Esophagus (tissue), 2 donors: ENCODE measurements at regions not wholly inside any gene's neighbourhood (a gene's known extent, or its start where the extent isn't known, plus 50 kb on each side); places are given as distances from the start of the nearest gene placed in this dataset.

Experiments used
- H3K27ac ChIP-seq, 2 donors: one replicate each; pipeline ENCODE4 v1.5.1; 2013; ENCODE audit warnings: low read depth in 2 of 2, mild to moderate bottlenecking in 2 of 2, inconsistent platforms in 1 of 2, low read length in 1 of 2, moderate library complexity in 1 of 2
- H3K27me3 ChIP-seq, 2 donors: one replicate each; pipeline ENCODE4 v1.6.1; 2013; ENCODE audit warnings: low read length in 2 of 2, control low read depth in 1 of 2, mild to moderate bottlenecking in 1 of 2; ENCODE audit not compliant: insufficient read depth in 2 of 2, control insufficient read depth in 1 of 2
- H3K36me3 ChIP-seq, 2 donors: one replicate each; pipeline ENCODE4 v1.6.1; 2013; ENCODE audit warnings: low read length in 1 of 2; ENCODE audit not compliant: control insufficient read depth in 2 of 2, insufficient read depth in 2 of 2
- H3K4me1 ChIP-seq, 2 donors: one replicate each; pipeline ENCODE4 v1.6.1; 2013; ENCODE audit warnings: low read length in 1 of 2; ENCODE audit not compliant: control insufficient read depth in 2 of 2, insufficient read depth in 2 of 2
- H3K4me3 ChIP-seq, 2 donors: one replicate each; pipeline ENCODE4 v1.5.1; 2013; ENCODE audit warnings: low read length in 2 of 2, mild to moderate bottlenecking in 2 of 2, low read depth in 1 of 2, moderate library complexity in 1 of 2
- H3K9me3 ChIP-seq, 2 donors: one replicate each; pipeline ENCODE4 v1.6.1; 2013; ENCODE audit warnings: mild to moderate bottlenecking in 2 of 2, low read depth in 1 of 2, low read length in 1 of 2, moderate library complexity in 1 of 2; ENCODE audit not compliant: control insufficient read depth in 2 of 2, insufficient read depth in 1 of 2
- whole genome bisulfite sequencing, 2 donors: extraction: QIAGEN DNeasy Blood & Tissue Kit; methylation state at CpG; one replicate each; pipeline ENCODE4 v1.1.7; 2013; 5-methylcytosine and 5-hydroxymethylcytosine counted together
- donor health status: healthy with polysubstance abuse.
- donor health status: Bipolar disorder and iron deficiency.

DNA sequence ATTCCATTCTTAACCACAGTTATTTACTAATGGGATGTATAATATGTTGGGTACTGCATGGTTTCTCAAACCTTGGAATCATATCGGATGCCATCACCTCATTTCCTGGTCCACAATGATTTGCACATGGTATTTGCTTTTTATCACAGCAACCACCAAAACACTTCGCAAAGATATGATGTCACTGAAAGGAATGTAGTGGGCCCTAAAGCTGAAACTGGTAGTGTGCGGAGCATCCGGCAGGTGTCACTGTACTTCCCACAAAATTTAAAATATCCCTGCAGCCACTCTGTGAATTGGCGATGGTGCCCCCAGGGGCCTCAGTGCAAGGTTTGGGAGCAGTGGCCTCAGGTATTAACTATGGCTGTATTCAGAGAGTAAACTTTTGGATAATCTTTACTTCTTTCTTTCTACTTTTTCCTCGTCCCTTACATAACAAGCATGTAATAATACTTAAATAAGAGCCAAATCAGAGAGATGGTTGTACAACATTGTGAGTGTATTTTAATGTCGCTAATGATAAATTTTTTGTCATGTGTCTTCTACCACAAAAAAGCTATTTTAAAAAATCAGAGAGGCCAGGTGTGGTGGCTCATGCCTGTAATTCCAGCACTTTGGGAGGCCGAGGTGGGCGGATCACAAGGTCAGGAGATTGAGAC is 66.2 kb downstream of the FAM241B start:
- WGBS, 2 donors = 67 to 68% methylated on average over 9 of the region's 9 CpGs
- Histone ChIP-seq H3K27me3 (no peaks in the 10 kb centered on the region), H3K27ac (no peak overlapping the region)

DNA sequence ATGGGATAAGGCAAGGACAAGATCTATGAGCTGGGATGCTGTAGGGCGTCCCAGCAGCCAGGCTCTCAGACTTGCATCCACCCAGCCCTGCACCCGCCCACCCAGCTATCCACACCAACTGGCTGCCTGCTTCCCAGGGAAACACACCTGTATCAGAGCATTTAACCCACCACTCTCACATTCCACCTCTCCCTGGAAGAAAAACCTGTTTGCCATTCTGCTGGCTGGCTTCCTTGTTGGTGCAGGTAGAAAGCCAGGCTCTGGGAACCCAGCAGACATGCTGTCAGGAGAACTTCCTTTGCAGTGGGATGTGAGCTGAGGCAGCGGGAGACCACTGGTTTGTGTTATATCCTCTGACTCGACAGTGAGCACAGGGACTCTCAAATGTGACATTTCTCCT is 67.0 kb downstream of the FAM241B start:
- Histone ChIP-seq H3K4me3 (no peak overlapping the region), H3K9me3 (no peaks in the 10 kb centered on the region)
- WGBS, 2 donors = 58 to 72% methylated on average over 4 of the region's 4 CpGs

More for the DNA sequence above, 66.2 kb downstream of the FAM241B start:
- Histone ChIP-seq H3K4me1 (no peaks in the 10 kb centered on the region), H3K9me3 (no peaks in the 10 kb centered on the region), H3K36me3 (no peaks in the 10 kb centered on the region), H3K4me3 (no peak overlapping the region)

DNA sequence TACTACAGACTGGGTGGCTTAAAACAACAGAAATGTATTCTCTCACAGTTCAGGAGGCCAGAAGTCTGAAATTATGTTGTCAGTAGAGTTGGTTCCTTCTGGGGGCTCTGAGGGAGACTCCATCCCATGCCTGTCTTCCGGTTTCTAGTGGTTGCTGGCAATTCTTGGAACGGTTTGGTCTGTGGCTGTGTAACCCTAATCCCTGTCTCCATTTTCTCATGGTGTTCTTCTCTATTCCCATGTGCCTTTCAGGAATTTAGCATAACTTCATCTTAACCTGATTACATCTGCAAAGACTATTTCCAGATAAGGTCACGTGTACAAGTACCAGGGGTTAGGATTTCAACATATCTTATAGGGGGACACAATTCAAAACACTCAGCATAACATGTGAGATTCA is 73.2 kb downstream of the FAM241B start:
- Histone ChIP-seq H3K4me3 (no peak overlapping the region), H3K27me3 (peaks cover 0 to 3% of the 10 kb centered on the region in 2 donors), H3K4me1 (no peaks in the 10 kb centered on the region), H3K36me3 (no peaks in the 10 kb centered on the region), H3K9me3 (no peaks in the 10 kb centered on the region), H3K27ac (no peak overlapping the region)
- WGBS, 2 donors = 61 to 74% methylated on average over 3 of the region's 3 CpGs

More for the DNA sequence above, 67.0 kb downstream of the FAM241B start:
- H3K36me3 ChIP-seq = no peaks in the 10 kb centered on the region
- peaks cover 0 to 3% of the 10 kb centered on the region in 2 donors for H3K27me3 ChIP-seq
- no peaks in the 10 kb centered on the region for H3K4me1 ChIP-seq
- no peak overlapping the region for H3K27ac ChIP-seq

DNA sequence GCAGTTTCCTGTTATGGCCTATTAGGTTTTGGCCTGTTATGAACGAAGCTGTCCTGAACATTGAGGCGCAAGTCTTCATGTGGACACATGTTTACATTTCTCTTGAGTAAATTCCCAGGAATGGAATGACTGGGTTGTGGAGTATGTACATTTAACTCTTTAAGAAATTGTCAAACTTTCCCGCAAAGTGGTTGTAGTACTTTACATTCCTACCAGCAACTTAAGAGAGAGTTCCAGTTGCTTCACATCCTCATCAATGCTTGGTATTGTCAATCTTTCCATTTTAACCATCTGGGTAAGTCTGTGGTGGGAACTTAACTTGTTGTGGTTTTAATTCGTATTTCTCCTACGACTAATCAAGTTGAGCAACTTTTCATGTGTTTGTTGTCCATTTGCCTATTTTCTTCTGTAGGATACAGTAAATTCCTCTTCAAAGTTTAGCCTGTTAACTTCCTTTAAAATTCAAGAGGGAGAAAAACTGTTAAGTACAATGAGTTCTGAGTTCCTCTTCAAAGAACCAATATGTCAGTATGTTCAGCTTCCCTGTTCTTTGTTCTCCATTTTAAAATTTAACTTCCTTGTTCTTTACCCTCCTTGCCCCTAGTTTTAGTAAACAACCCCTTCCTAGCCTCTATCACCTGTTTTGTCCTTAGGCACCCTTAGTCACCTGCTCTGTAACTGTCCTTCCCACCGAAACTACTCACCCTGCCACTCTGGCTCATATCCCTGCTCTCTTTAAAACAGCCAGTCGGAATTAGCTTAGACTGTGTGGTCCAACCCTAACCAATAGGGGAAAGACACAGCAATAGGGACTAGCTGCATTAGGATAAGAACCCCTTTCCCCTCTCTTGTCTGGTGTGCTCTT is 74.0 kb downstream of the FAM241B start:
- Histone ChIP-seq H3K27ac (no peak overlapping the region), H3K36me3 (no peaks in the 10 kb centered on the region), H3K27me3 (peaks cover 0 to 3% of the 10 kb centered on the region in 2 donors), H3K9me3 (no peaks in the 10 kb centered on the region), H3K4me3 (no peak overlapping the region), H3K4me1 (no peaks in the 10 kb centered on the region)
- 61 to 66% methylated on average over 7 of the region's 7 CpGs for whole genome bisulfite sequencing, 2 donors

DNA sequence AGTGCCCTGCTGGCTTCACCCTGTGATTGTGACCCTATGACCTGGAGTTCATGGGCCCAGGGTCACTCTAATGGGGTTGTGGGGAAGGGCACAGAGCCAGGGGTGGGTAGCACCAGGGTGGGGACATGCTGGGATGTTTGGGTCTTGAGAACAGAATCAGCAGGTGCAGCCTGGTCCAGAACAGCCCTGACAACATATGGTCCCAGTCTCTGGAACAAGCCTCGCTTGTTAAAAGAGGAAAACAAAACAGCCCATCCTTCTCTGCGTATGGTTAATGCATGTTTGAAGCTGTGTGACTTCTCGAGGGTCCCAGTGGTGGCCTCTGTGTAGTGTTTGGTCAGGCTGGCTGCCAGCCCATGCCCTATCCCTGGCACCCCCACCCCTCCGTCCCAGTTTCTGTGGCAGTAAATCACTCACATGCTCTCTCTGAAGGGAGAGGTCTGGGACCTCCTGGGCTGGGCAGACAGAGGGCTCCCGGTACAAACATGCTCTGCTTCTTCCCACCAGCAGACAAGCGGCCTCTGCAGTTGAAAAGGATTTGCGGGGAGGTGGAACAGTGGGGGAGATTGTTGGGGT is 79.4 kb downstream of the FAM241B start:
- Histone ChIP-seq H3K4me3 (no peak overlapping the region), H3K27ac (no peak overlapping the region), H3K27me3 (no peaks in the 10 kb centered on the region), H3K4me1 (no peaks in the 10 kb centered on the region), H3K36me3 (no peaks in the 10 kb centered on the region), H3K9me3 (no peaks in the 10 kb centered on the region)
- 78 to 83% methylated on average over 7 of the region's 7 CpGs for WGBS, 2 donors

DNA sequence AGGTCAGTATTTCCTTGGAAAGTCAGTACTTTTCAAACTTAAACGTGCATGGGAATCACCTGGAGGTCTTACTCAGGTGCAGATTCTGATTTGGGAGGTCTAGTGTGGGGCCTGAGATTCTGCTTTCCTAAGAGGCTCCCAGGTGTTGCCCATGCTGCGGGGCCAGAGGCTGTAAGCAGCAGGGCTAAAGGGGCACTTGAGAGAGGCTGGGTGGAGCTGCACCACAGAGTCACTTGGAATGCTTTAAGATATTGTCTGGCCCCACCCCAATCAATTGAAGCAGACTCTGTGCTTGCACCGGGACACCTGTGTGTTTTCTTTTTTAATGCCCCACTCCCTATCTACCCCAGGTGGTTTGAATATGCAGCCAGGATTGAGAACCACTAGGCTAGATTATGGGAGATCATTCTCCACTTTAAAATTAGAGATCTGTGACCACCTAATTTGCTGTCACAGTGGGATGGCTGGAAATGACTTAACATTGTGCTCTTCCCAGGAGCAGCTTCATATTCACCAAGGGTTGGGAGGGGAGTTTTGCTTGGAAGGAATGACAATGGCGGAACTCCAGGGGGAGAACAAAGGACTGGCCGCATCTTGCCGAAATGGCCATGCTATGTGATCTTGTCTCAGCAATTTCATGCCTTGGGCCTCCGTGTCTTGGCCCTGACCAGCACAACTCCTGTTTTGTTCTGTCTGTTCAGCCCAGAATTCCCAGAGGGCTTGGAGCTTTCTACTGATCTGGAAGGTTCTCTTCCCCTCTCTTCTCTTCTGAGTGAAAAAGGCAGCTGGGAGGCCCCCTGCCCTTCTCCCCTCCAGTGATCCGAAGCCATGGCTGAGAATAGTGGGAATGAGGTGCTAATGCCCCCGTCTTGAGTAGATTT is 80.2 kb downstream of the FAM241B start:
- no peaks in the 10 kb centered on the region for H3K9me3 ChIP-seq
- H3K4me1 ChIP-seq = no peaks in the 10 kb centered on the region
- H3K27ac ChIP-seq = no peak overlapping the region
- H3K36me3 ChIP-seq = no peaks in the 10 kb centered on the region
- no peak overlapping the region for H3K4me3 ChIP-seq
- no peaks in the 10 kb centered on the region for H3K27me3 ChIP-seq
- 78 to 79% methylated on average over 9 of the region's 9 CpGs for WGBS, 2 donors

DNA sequence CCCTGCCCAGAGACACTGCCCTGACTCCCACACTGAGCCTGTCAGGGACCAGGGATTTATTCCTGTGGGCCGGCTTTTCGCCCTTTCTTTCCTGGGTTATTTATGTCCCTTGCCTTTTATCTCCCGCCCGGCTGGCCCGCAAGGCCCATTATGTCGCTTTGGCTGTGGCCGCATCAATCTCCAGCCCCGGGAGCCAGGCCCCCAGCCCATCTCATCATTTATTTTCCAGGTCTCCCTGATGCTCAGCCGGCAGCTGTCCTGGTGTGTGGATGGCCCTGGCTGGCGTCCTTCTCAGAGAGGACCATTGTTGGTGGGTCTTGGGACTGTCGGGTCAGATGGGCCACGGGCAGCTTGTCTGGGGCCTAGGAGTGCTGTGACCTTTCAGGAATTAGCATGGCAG is 82.3 kb downstream of the FAM241B start:
- Histone ChIP-seq H3K9me3 (no peaks in the 10 kb centered on the region), H3K36me3 (no peaks in the 10 kb centered on the region), H3K27ac (no peak overlapping the region), H3K4me3 (no peak overlapping the region), H3K27me3 (no peaks in the 10 kb centered on the region), H3K4me1 (peaks cover 0 to 3% of the 10 kb centered on the region in 2 donors)
- WGBS, 2 donors = 79 to 83% methylated on average over 12 of the region's 12 CpGs

DNA sequence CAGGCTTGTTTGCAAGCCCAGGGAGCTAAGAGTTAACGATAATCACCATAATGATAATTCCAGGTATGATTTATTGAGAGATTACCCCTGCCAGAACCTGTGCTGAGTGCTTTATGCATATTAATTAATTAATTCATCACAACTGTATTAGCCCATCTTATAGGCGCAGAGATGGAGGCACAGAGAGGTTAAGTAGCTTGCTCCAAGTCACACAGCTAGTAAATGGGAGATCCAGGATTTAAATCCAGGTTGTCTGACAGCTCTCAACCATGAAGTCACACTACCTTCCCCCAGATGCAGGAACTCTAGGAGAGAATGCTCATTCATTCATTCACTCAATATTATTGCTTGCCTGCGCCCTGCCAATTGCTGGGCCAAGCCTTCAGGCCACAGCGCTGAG is 84.5 kb downstream of the FAM241B start:
- Histone ChIP-seq H3K4me1 (peaks cover 0 to 3% of the 10 kb centered on the region in 2 donors), H3K4me3 (no peak overlapping the region), H3K27me3 (no peaks in the 10 kb centered on the region), H3K9me3 (no peaks in the 10 kb centered on the region), H3K36me3 (no peaks in the 10 kb centered on the region), H3K27ac (no peak overlapping the region)
- 94% methylated on average over 4 of the region's 4 CpGs for WGBS, 2 donors
